ENCODE measurements at regions not wholly inside any gene's neighbourhood (a gene's known extent, or its start where the extent isn't known, plus 50 kb on each side); places are given as distances from the start of the nearest gene placed in this dataset.

- Histone ChIP-seq H3K36me3 (ENCODE audit: control insufficient read depth, insufficient read depth, low read length) (peaks cover 5% of the 10 kb centered on the region), H3K27me3 (ENCODE audit: control insufficient read depth, insufficient read depth, low read length, poor library complexity, severe bottlenecking) (no peaks in the 10 kb centered on the region), H3K27ac (ENCODE audit: low read depth, low read length) (no peak overlapping the region), H3K9me3 (ENCODE audit: control insufficient read depth, low read length) (peaks cover 2% of the 10 kb centered on the region), H3K4me3 (ENCODE audit: low read length) (no peak overlapping the region), H3K4me1 (ENCODE audit: control insufficient read depth, insufficient read depth, low read length) (no peaks in the 10 kb centered on the region), H3K9ac (ENCODE audit: extremely low read depth, low read length, poor library complexity, severe bottlenecking) (no peak overlapping the region)
- Mint-ChIP-seq H3K9me3 (peaks cover 2% of the 10 kb centered on the region), H3K27me3 (ENCODE audit: insufficient read depth) (no peaks in the 10 kb centered on the region), H3K27ac (no peak overlapping the region), H3K4me3 (no peak overlapping the region), H3K36me3 (ENCODE audit: low read depth) (peaks cover 21% of the 10 kb centered on the region), H3K4me1 (peaks cover 11% of the 10 kb centered on the region)
- no peak for DNase-seq
- 92% methylated on average over 1 of the region's 1 CpG; no CpG with 5 or more reads in 1 of the 2 experiments for WGBS, 2 experiments (ENCODE audit: insufficient coverage in 1 of 2, insufficient read length in 1 of 2)
- no peak for TF ChIP-seq CTCF (conservative IDR thresholded peaks at IDR 0.05)
Measured at GRCh38 chr3:90132197-90132596, 1024.8 kb downstream of the EPHA3 start.

GRCh38 chr3:90134090-90134489 lies 1026.7 kb downstream of the EPHA3 start:
- H3K4me3 Mint-ChIP-seq, result no peak overlapping the region
- no peaks in the 10 kb centered on the region for H3K27me3 ChIP-seq (ENCODE audit: control insufficient read depth, insufficient read depth, low read length, poor library complexity, severe bottlenecking)
- no peaks in the 10 kb centered on the region for H3K9me3 ChIP-seq (ENCODE audit: control insufficient read depth, low read length)
- H3K4me3 ChIP-seq (ENCODE audit: low read length), result no peak overlapping the region
- H3K9ac ChIP-seq (ENCODE audit: extremely low read depth, low read length, poor library complexity, severe bottlenecking), result no peak overlapping the region
- no peaks in the 10 kb centered on the region for H3K27me3 Mint-ChIP-seq (ENCODE audit: insufficient read depth)
- no peak for TF ChIP-seq CTCF (conservative IDR thresholded peaks at IDR 0.05)
- no peak overlapping the region for H3K27ac ChIP-seq (ENCODE audit: low read depth, low read length)
- H3K27ac Mint-ChIP-seq, result no peak overlapping the region
- peaks cover 5% of the 10 kb centered on the region for H3K36me3 ChIP-seq (ENCODE audit: control insufficient read depth, insufficient read depth, low read length)
- no peaks in the 10 kb centered on the region for H3K4me1 ChIP-seq (ENCODE audit: control insufficient read depth, insufficient read depth, low read length)
- DNase-seq, result no peak
- peaks cover 19% of the 10 kb centered on the region for H3K36me3 Mint-ChIP-seq (ENCODE audit: low read depth)
- peaks cover 11% of the 10 kb centered on the region for H3K4me1 Mint-ChIP-seq
- no peaks in the 10 kb centered on the region for H3K9me3 Mint-ChIP-seq

- Mint-ChIP-seq H3K36me3 (ENCODE audit: low read depth) (peaks cover 19% of the 10 kb centered on the region), H3K9me3 (no peaks in the 10 kb centered on the region), H3K4me3 (no peak overlapping the region), H3K27ac (no peak overlapping the region), H3K4me1 (peaks cover 15% of the 10 kb centered on the region), H3K27me3 (ENCODE audit: insufficient read depth) (no peaks in the 10 kb centered on the region)
- no peak for TF ChIP-seq CTCF (conservative IDR thresholded peaks at IDR 0.05)
- Histone ChIP-seq H3K9ac (ENCODE audit: extremely low read depth, low read length, poor library complexity, severe bottlenecking) (no peak overlapping the region), H3K9me3 (ENCODE audit: control insufficient read depth, low read length) (no peaks in the 10 kb centered on the region), H3K4me1 (ENCODE audit: control insufficient read depth, insufficient read depth, low read length) (no peaks in the 10 kb centered on the region), H3K36me3 (ENCODE audit: control insufficient read depth, insufficient read depth, low read length) (no peaks in the 10 kb centered on the region), H3K27ac (ENCODE audit: low read depth, low read length) (no peak overlapping the region), H3K27me3 (ENCODE audit: control insufficient read depth, insufficient read depth, low read length, poor library complexity, severe bottlenecking) (no peaks in the 10 kb centered on the region), H3K4me3 (ENCODE audit: low read length) (no peak overlapping the region)
- DNase-seq, result no peak
Measured at GRCh38 chr3:90136456-90137191, 1029.2 kb downstream of the EPHA3 start.
